ENCODE measurements at regions not wholly inside any gene's neighbourhood (a gene's known extent, or its start where the extent isn't known, plus 50 kb on each side); places are given as distances from the start of the nearest gene placed in this dataset.

GRCh38 chr13:59587030-59587429, 576.7 kb downstream of the DIAPH3 start:
- Histone ChIP-seq H3K79me2 (ENCODE audit: insufficient read depth) (no peaks in the 10 kb centered on the region), H3K9me3 (no peaks in the 10 kb centered on the region), H3F3A (replicated peaks; ENCODE audit: insufficient read depth) (no peaks in the 10 kb centered on the region), H4K20me1 (ENCODE audit: insufficient read depth) (no peaks in the 10 kb centered on the region), H3K4me1 (ENCODE audit: control insufficient read depth in 1 of 2, insufficient read depth in 2 of 2, low read depth in 1 of 2, low read length in 1 of 2) (peaks cover 0 to 11% of the 10 kb centered on the region in 2 experiments; a peak in 2 of 4 replicates), H3K4me2 (no peak overlapping the region), H3K27me3 (ENCODE audit: insufficient read depth) (no peaks in the 10 kb centered on the region), H3K9ac (no peak overlapping the region), H3K36me3 (replicated peaks in 1 of 2; ENCODE audit: control insufficient read depth in 1 of 2, insufficient read depth in 2 of 2, low read length in 1 of 2) (no peaks in the 10 kb centered on the region), H2AFZ (ENCODE audit: low read depth) (no peak overlapping the region), H3K9me2 (no peaks in the 10 kb centered on the region), H3K4me3 (ENCODE audit: low read depth in 2 of 2, low read length in 1 of 2) (no peak overlapping the region), H3K27ac (ENCODE audit: low read depth in 2 of 2, low read length in 1 of 2) (no peak overlapping the region)
- POLR2A ChIA-PET: no interaction called here
- TF ChIP-seq GABPA (IDR thresholded peaks at IDR 0.05; ENCODE audit: low read depth) (no peak), JUND (IDR thresholded peaks at IDR 0.05) (no peak), FOXM1 (IDR thresholded peaks at IDR 0.05; ENCODE audit: low read depth) (no peak), RXRA (IDR thresholded peaks at IDR 0.05; ENCODE audit: borderline replicate concordance, low read depth) (no peak), SIN3A (IDR thresholded peaks at IDR 0.05; ENCODE audit: borderline replicate concordance, low read depth, low read length) (no peak), REST (IDR thresholded peaks at IDR 0.05; ENCODE audit: low read depth, low read length) (no peak)
- CTCF ChIA-PET: interaction anchor here (1.3 to 1.6 kb wide), 2 partner anchors 91 to 184 kb away, joined by 4 to 6 read pairs; no protein-coding TSS in a partner anchor
- no peak for DNase-seq
- 67% methylated on average over 3 of the region's 3 CpGs for WGBS (ENCODE audit: low lambda C conversion rate)

- Histone ChIP-seq H3K27ac (ENCODE audit: low read depth in 2 of 2, low read length in 1 of 2) (no peak overlapping the region), H3K9ac (no peak overlapping the region), H3K4me1 (ENCODE audit: control insufficient read depth in 1 of 2, insufficient read depth in 2 of 2, low read depth in 1 of 2, low read length in 1 of 2) (peaks cover 0 to 11% of the 10 kb centered on the region in 2 experiments; a peak in 2 of 4 replicates), H3K9me2 (no peaks in the 10 kb centered on the region), H2AFZ (ENCODE audit: low read depth) (no peak overlapping the region), H4K20me1 (ENCODE audit: insufficient read depth) (no peaks in the 10 kb centered on the region), H3F3A (replicated peaks; ENCODE audit: insufficient read depth) (no peaks in the 10 kb centered on the region), H3K27me3 (ENCODE audit: insufficient read depth) (no peaks in the 10 kb centered on the region), H3K4me3 (ENCODE audit: low read depth in 2 of 2, low read length in 1 of 2) (no peak overlapping the region), H3K4me2 (no peak overlapping the region), H3K79me2 (ENCODE audit: insufficient read depth) (no peaks in the 10 kb centered on the region), H3K36me3 (replicated peaks in 1 of 2; ENCODE audit: control insufficient read depth in 1 of 2, insufficient read depth in 2 of 2, low read length in 1 of 2) (no peaks in the 10 kb centered on the region), H3K9me3 (no peaks in the 10 kb centered on the region)
- CTCF ChIA-PET: no interaction called here
- TF ChIP-seq SMC3 (IDR thresholded peaks at IDR 0.05; ENCODE audit: low read depth, low read length): no peak
- TF ChIP-seq CTCF (IDR thresholded peaks at IDR 0.05): no peak
- no peak for TF ChIP-seq NRF1 (IDR thresholded peaks at IDR 0.05; ENCODE audit: low read depth, low read length)
- TF ChIP-seq FOSL2 (IDR thresholded peaks at IDR 0.05; ENCODE audit: borderline replicate concordance, low read depth): no peak
- no peak for TF ChIP-seq GABPA (IDR thresholded peaks at IDR 0.05; ENCODE audit: low read depth)
- no peak for TF ChIP-seq NFIC (IDR thresholded peaks at IDR 0.05; ENCODE audit: borderline replicate concordance)
- no peak for TF ChIP-seq TCF12 (IDR thresholded peaks at IDR 0.05)
- no peak for TF ChIP-seq FOXJ3 (CRISPR knock-in tag; IDR thresholded peaks at IDR 0.05)
- DNase-seq: no peak
- POLR2A ChIA-PET: no interaction called here
- WGBS (ENCODE audit: low lambda C conversion rate): 77% methylated on average over 1 of the region's 1 CpG
Observed at GRCh38 chr13:59587971-59588716, 575.6 kb downstream of the DIAPH3 start.
